Uterus (tissue), 3 donors: ENCODE measurements at regions not wholly inside any gene's neighbourhood (a gene's known extent, or its start where the extent isn't known, plus 50 kb on each side); places are given as distances from the start of the nearest gene placed in this dataset.

Experiments
- DNase-seq, 2 donors: peaks; one replicate each; pipeline ENCODE4 v3.0.0-alpha.2; 2019 to 2020
- H3K27ac ChIP-seq, 2 donors: fragments of 200-600 bp; sonication (generic); 1 replicate in 1 of 2; 2 replicates in 1 of 2; pipeline ENCODE4 v1.5.1; 2016 to 2018
- H3K27me3 ChIP-seq, 2 donors: fragments of 200-600 bp; sonication (generic); one replicate each; pipeline ENCODE4 v1.5.1; 2018 to 2019; ENCODE audit warnings: control low read depth in 1 of 2
- H3K36me3 ChIP-seq, 2 donors: fragments of 200-600 bp; sonication (generic); one replicate each; pipeline ENCODE4 v1.5.1; 2019; ENCODE audit warnings: control low read depth in 1 of 2
- H3K4me1 ChIP-seq, 2 donors: fragments of 200-600 bp; sonication (generic); one replicate each; pipeline ENCODE4 v1.5.1; 2018 to 2019; ENCODE audit warnings: control low read depth in 1 of 2
- H3K4me3 ChIP-seq, 2 donors: fragments of 200-600 bp; sonication (generic); 1 replicate in 1 of 2; 2 replicates in 1 of 2; pipeline ENCODE4 v1.5.1; 2018 to 2019; ENCODE audit warnings: mild to moderate bottlenecking in 1 of 2
- H3K9me3 ChIP-seq, 2 donors: fragments of 200-600 bp; sonication (generic); one replicate each; pipeline ENCODE4 v1.5.1; 2019; ENCODE audit warnings: control low read depth in 1 of 2
- CTCF ChIP-seq, 4 experiments: fragments of 200-600 bp in 2 of 4; fragments of 450-650 bp in 2 of 4; sonication (generic) in 2 of 4; IDR thresholded peaks; one replicate each; pipeline ENCODE4 v1.5.1; 2016 to 2019; ENCODE audit warnings: antibody characterized with exemption in 4 of 4, mild to moderate bottlenecking in 2 of 4, moderate library complexity in 1 of 4
- POLR2A ChIP-seq, 2 donors: fragments of 450-650 bp; IDR thresholded peaks; one replicate each; pipeline ENCODE4 v1.6.1; 2016; ENCODE audit warnings: antibody characterized with exemption in 2 of 2, mild to moderate bottlenecking in 1 of 2, moderate library complexity in 1 of 2
- intact Hi-C: fragments of 100-400 bp; cut with DNase I; formaldehyde crosslinking; loops from one replicate; pipeline ENCODE4 v1.15.1; 2023; ENCODE audit warnings: low total_unique reads
- donor health status: DM: yes; HTN: yes; CAD: no.

DNA sequence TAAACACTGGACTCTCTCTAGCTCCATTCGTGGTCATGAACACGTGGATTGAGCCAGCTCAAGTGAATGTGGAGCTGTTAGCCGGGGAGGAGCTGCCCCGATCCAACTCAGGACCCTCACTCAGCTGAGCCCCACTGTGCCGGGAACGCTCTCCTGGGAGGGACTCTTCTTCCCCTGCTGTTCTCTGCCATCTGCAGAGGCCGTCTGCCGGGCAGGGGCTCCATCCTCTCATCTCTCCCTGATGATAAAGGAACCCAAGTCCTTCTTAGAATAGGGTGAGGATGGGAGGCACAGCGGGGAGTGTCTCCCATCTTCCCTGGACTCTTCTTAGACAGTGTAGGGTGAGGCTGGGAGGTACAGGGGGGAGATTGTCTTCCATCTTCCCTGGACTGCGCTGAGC is 120.5 kb upstream of the IRX4 start:
- Histone ChIP-seq H3K4me1 (no peaks in the 10 kb centered on the region), H3K36me3 (no peaks in the 10 kb centered on the region), H3K4me3 (no peak overlapping the region), H3K9me3 (no peaks in the 10 kb centered on the region), H3K27me3 (no peaks in the 10 kb centered on the region), H3K27ac (no peak overlapping the region)
- intact Hi-C loops = no loop called here
- DNase-seq = no peak
- TF ChIP-seq CTCF (IDR thresholded peaks at IDR 0.05) = no peak
- TF ChIP-seq POLR2A (IDR thresholded peaks at IDR 0.05) = no peak

GRCh38 chr5:2001300-2001699 is 118.6 kb upstream of the IRX4 start:
- no peaks in the 10 kb centered on the region for H3K27me3 ChIP-seq
- no peaks in the 10 kb centered on the region for H3K36me3 ChIP-seq
- no peak for TF ChIP-seq CTCF (IDR thresholded peaks at IDR 0.05)
- TF ChIP-seq POLR2A (IDR thresholded peaks at IDR 0.05) = no peak
- no peak overlapping the region for H3K27ac ChIP-seq
- H3K4me1 ChIP-seq = no peaks in the 10 kb centered on the region
- no peaks in the 10 kb centered on the region for H3K9me3 ChIP-seq
- H3K4me3 ChIP-seq = no peak overlapping the region
- intact Hi-C loops = no loop called here
- no peak for DNase-seq

- intact Hi-C loops = no loop called here
- Histone ChIP-seq H3K36me3 (no peaks in the 10 kb centered on the region), H3K27me3 (no peaks in the 10 kb centered on the region), H3K27ac (no peak overlapping the region), H3K4me1 (no peaks in the 10 kb centered on the region), H3K4me3 (no peak overlapping the region), H3K9me3 (no peaks in the 10 kb centered on the region)
- DNase-seq = no peak
- TF ChIP-seq CTCF (IDR thresholded peaks at IDR 0.05) = no peak
- no peak for TF ChIP-seq POLR2A (IDR thresholded peaks at IDR 0.05)
Observed at GRCh38 chr5:2000591-2000990, 117.9 kb upstream of the IRX4 start.

DNA sequence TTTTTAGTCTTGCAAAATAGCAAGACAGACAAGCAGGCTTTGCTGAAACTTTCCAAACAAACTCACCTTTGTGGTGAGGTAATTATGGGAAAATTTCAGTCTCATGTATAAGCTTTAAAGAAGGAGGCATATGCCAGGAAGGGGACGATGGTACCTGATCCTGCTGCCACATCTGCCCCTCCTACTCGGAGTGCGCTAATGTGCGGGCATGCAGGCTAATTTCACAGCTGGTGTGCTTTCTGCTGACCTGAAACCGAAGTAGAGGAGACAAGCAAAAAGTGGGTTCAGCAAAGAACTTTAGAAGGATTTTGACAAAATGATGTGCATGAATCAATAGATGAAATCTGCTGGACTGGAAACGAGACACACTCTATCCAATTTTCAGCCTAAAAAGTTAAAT is 117.1 kb upstream of the IRX4 start:
- no peak for TF ChIP-seq CTCF (IDR thresholded peaks at IDR 0.05)
- no peak for TF ChIP-seq POLR2A (IDR thresholded peaks at IDR 0.05)
- H3K4me3 ChIP-seq = no peak overlapping the region
- no peaks in the 10 kb centered on the region for H3K4me1 ChIP-seq
- intact Hi-C loops = no loop called here
- H3K9me3 ChIP-seq = no peaks in the 10 kb centered on the region
- no peaks in the 10 kb centered on the region for H3K27me3 ChIP-seq
- DNase-seq = no peak
- H3K36me3 ChIP-seq = no peaks in the 10 kb centered on the region
- no peak overlapping the region for H3K27ac ChIP-seq

- H3K4me1 ChIP-seq = no peaks in the 10 kb centered on the region
- H3K36me3 ChIP-seq = no peaks in the 10 kb centered on the region
- H3K27me3 ChIP-seq = no peaks in the 10 kb centered on the region
- no peak overlapping the region for H3K4me3 ChIP-seq
- no peak for TF ChIP-seq POLR2A (IDR thresholded peaks at IDR 0.05)
- no peak for TF ChIP-seq CTCF (IDR thresholded peaks at IDR 0.05)
- H3K9me3 ChIP-seq = no peaks in the 10 kb centered on the region
- intact Hi-C loops = no loop called here
- no peak for DNase-seq
- H3K27ac ChIP-seq = no peak overlapping the region
Observed at GRCh38 chr5:1998716-1999317, 116.1 kb upstream of the IRX4 start.
